Kidney epithelial cell (primary cell): ENCODE measurements at regions not wholly inside any gene's neighbourhood (a gene's known extent, or its start where the extent isn't known, plus 50 kb on each side); places are given as distances from the start of the nearest gene placed in this dataset.
"Not testable (repeated sequence)": the region's sequence is repeated elsewhere in the genome, so short reads cannot be mapped to it uniquely, and the experiment has no call there.

ENCODE experiments used
- DNase-seq: peaks from one replicate; pipeline ENCODE4 v3.0.0-alpha.2; 2010; ENCODE audit warnings: low read depth
- H3K27me3 ChIP-seq: 2 replicates; pipeline ENCODE4 v1.6.0; 2011; ENCODE audit warnings: low read length; ENCODE audit not compliant: control insufficient read depth, insufficient read depth
- H3K36me3 ChIP-seq: 2 replicates; pipeline ENCODE4 v1.5.1; 2011; ENCODE audit warnings: low read length; ENCODE audit not compliant: control insufficient read depth, insufficient read depth
- H3K4me3 ChIP-seq: 2 replicates; pipeline ENCODE4 v1.5.1; 2011; ENCODE audit warnings: low read depth, mild to moderate bottlenecking, control low read depth, low read length
- CTCF ChIP-seq: IDR thresholded peaks from 2 replicates; pipeline ENCODE4 v1.5.1; 2011; ENCODE audit warnings: mild to moderate bottlenecking, moderate library complexity, low read length, control low read depth, inconsistent platforms; ENCODE audit not compliant: insufficient read depth, poor library complexity, severe bottlenecking

GRCh38 chr2:239595726-239596125, 194.9 kb upstream of the HDAC4 start:
- Histone ChIP-seq H3K27me3 (no peaks in the 10 kb centered on the region), H3K4me3 (no peak overlapping the region), H3K36me3 (no peaks in the 10 kb centered on the region)
- DNase-seq: no peak
- TF ChIP-seq CTCF: no peak

DNA sequence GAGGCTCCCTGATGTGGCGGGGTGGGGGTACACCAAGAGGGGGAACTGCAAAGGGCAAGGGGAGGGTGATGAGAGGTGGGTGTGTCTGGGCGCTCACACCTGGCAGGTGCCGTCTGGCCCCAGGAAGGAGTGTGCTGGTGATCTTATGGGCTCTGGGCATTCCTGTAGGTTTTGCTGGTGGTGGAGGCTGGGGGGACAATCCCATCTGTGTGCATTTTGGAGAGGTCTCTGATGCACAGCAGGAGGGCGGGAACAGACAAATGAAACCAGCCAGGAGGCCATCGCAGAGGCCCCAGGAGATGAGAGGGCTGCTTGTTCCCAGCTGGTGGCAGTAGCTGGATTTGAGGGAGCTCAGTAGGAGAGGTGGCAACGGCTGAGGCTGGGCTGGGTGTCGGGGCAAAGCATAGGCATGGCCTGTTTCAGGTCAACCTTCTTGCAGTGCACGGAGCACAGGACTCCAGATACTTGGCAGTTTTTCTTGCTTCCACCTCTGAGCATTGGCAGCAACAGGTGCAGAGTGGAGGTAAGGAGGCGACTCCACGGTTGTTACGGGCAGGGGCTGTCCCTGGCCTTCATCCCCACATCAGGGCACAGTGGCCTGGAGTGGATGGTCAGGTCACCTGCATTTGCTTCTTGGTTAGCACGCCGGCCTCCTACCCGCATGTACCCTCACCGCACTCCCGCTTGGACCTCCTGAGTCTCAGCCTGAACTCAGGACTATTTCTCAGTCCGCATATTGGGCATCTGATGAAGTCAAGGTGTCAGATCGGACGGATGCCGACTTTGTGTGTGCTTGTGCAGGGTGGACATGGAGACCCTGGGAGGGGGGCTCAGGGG, 194.2 kb upstream of the HDAC4 start:
- no peaks in the 10 kb centered on the region for H3K27me3 ChIP-seq
- H3K36me3 ChIP-seq: no peaks in the 10 kb centered on the region
- DNase-seq: no peak
- no peak overlapping the region for H3K4me3 ChIP-seq
- no peak for TF ChIP-seq CTCF

DNA sequence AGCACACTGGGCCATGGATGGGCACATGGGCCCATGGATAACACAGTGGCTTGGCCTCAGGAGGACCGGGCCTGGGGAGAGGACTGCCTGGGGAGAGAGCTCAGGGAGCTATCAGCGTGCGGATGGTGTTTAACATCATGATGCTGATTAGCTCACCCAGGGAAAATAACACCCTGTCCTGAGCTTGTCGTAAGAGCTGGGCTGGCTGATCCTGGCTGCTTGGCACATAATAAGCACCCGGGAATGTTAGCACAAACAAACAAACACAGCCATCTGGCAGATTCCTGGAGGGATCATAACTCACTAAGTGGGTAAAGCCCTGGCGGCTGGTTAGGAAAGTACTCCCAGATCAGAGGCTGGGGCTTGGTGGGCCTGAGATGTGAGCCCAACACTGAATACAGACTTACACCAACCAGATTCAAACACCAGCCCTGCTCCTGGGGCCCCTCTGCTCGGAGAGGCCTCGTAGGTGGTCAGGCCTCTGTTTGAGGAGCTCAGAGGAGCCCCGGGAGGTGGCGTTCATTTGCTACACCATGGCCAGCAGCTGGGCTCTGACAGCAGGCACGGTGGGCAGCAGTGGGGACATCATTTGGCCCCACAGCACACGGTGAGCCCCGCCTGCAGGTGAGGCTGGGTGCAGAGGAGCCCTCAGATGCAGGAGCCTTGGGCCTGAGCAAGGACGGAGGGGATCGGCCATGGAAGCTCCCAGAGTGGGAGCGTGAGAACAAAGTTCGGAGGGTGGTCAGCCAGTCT, 193.4 kb upstream of the HDAC4 start:
- no peak for DNase-seq
- Histone ChIP-seq H3K27me3 (no peaks in the 10 kb centered on the region), H3K4me3 (no peak overlapping the region), H3K36me3 (no peaks in the 10 kb centered on the region)
- TF ChIP-seq CTCF: no peak

DNA sequence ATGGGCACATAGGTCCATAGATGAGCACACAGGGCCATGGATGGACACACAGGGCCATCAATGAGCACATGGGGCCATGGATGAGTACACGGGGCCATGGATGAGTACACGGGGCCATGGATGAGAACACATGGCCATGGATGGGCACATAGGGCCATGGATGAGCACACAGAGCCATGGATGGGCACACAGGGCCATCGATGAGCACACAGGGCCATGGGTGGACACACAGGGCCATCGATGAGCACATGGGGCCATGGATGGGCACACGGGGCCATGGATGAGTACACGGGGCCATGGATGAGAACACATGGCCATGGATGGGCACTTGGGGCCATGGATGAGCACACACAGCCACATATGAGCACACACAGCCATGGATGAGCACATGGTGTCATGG, 192.6 kb upstream of the HDAC4 start:
- no peaks in the 10 kb centered on the region for H3K27me3 ChIP-seq
- DNase-seq: no peak
- H3K4me3 ChIP-seq: no peak overlapping the region
- no peak for TF ChIP-seq CTCF
- H3K36me3 ChIP-seq: no peaks in the 10 kb centered on the region

DNA sequence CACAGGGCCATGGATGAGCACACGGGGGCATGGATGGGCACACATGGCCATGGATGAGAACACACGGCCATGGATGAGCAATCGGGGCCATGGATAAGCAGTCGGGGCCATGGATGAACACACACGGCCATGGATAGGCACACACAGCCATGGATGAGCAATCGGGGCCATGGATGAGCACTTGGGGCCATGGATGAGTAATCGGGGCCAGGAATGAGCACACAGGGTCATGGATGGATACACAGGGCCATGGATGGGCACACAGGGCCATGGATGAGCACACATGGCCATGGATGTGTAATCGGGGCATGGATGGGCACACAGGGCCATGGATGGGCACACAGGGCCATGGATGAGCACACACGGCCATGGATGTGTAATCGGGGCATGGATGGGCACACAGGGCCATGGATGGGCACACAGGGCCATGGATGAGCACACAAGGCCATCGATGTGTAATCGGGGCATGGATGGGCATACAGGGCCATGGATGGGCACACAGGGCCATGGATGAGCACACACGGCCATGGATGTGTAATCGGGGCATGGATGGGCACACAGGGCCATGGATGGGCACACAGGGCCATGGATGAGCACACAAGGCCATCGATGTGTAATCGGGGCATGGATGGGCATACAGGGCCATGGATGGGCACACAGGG, 191.9 kb upstream of the HDAC4 start:
- H3K27me3 ChIP-seq, DNase-seq, H3K4me3 ChIP-seq, H3K36me3 ChIP-seq: not testable (repeated sequence)
